ENCODE measurements at regions not wholly inside any gene's neighbourhood (a gene's known extent, or its start where the extent isn't known, plus 50 kb on each side); places are given as distances from the start of the nearest gene placed in this dataset.

- no peaks in the 10 kb centered on the region for H3K27me3 ChIP-seq (ENCODE audit: control insufficient read depth in 2 of 2, insufficient read depth in 2 of 2, low read length in 2 of 2)
- dilution Hi-C loops (cut with MboI; ENCODE audit: extremely low pct_ligation_motif_present, low sequenced_read_pairs), result no loop called here
- H3K9me1 ChIP-seq (replicated peaks; ENCODE audit: control insufficient read depth, extremely low read depth, insufficient read depth, low read length), result no peaks in the 10 kb centered on the region
- no peak overlapping the region for H3K9ac ChIP-seq (replicated peaks; ENCODE audit: extremely low read depth, insufficient read depth, low read length)
- H3K4me1 ChIP-seq (ENCODE audit: control insufficient read depth, extremely low read depth, insufficient read depth, low read length), result peaks cover 3% of the 10 kb centered on the region
- POLR2A ChIA-PET, result no interaction called here
- TF ChIP-seq POLR2AphosphoS5 (IDR thresholded peaks at IDR 0.05; ENCODE audit: insufficient read depth, low read depth, low read length), result no peak
- no peak for TF ChIP-seq MAX (IDR thresholded peaks at IDR 0.05; ENCODE audit: insufficient read depth, insufficient read length)
- no peak for TF ChIP-seq JUN (IDR thresholded peaks at IDR 0.05; ENCODE audit: borderline replicate concordance, insufficient read depth, insufficient read length, low read depth)
- no peak for TF ChIP-seq GATA2 (IDR thresholded peaks at IDR 0.05; ENCODE audit: insufficient read depth, insufficient read length, low read depth, low read length)
- TF ChIP-seq CTCF (IDR thresholded peaks at IDR 0.05; ENCODE audit: extremely low read depth in 1 of 2, insufficient read depth in 1 of 2, low read depth in 1 of 2, low read length in 2 of 2), result no peak
- TF ChIP-seq EZH2 (IDR thresholded peaks at IDR 0.05; ENCODE audit: borderline replicate concordance, low read depth, low read length, severe bottlenecking), result no peak
- TF ChIP-seq MYC (IDR thresholded peaks at IDR 0.05; ENCODE audit: low read depth, low read length), result no peak
- no peak for TF ChIP-seq FOS (IDR thresholded peaks at IDR 0.05; ENCODE audit: borderline replicate concordance, insufficient read depth, low read length)
- no peak for TF ChIP-seq POLR2A (IDR thresholded peaks at IDR 0.05; ENCODE audit: low read depth, low read length)
- no peak overlapping the region for H3K27ac ChIP-seq (ENCODE audit: insufficient read depth, low read depth, low read length)
- H4K20me1 ChIP-seq (replicated peaks; ENCODE audit: control insufficient read depth, extremely low read depth, insufficient read depth, low read length), result no peaks in the 10 kb centered on the region
- H3K79me2 ChIP-seq (ENCODE audit: control insufficient read depth, insufficient read depth, low read length), result no peaks in the 10 kb centered on the region
- no peaks in the 10 kb centered on the region for H3K9me3 ChIP-seq (replicated peaks; ENCODE audit: control insufficient read depth, insufficient read depth, low read length)
- intact Hi-C loops (cut with micrococcal nuclease), result loop anchor here (10.0 kb wide), 1 partner anchor 431 kb away; no protein-coding TSS in a partner anchor
- H3K4me2 ChIP-seq (ENCODE audit: insufficient read depth, low read length), result no peak overlapping the region
- no peak for DNase-seq (ENCODE audit: low read depth, low spot score)
- no peak for FAIRE-seq
- CTCF ChIA-PET, result interaction anchor here (0.8 to 1.7 kb wide), 2 partner anchors 8 to 11 kb away, joined by 4 read pairs; no protein-coding TSS in a partner anchor
- BruUV-seq (replicated peaks), result no TSS peak
- no peak overlapping the region for H2AFZ ChIP-seq (ENCODE audit: low read depth, low read length)
- H3K36me3 ChIP-seq (ENCODE audit: control insufficient read depth in 2 of 2, extremely low read depth in 1 of 2, insufficient read depth in 2 of 2, low read length in 2 of 2), result no peaks in the 10 kb centered on the region
- no peak overlapping the region for H3K4me3 ChIP-seq (replicated peaks in 1 of 3; ENCODE audit: insufficient read depth in 1 of 3, low read depth in 1 of 3, low read length in 3 of 3)
Measured at GRCh38 chr4:124804041-124804440, 91.5 kb upstream of the ANKRD50 start.
